ENCODE measurements at regions not wholly inside any gene's neighbourhood (a gene's known extent, or its start where the extent isn't known, plus 50 kb on each side); places are given as distances from the start of the nearest gene placed in this dataset.
"Not testable (repeated sequence)": the region's sequence is repeated elsewhere in the genome, so short reads cannot be mapped to it uniquely, and the experiment has no call there.

DNA sequence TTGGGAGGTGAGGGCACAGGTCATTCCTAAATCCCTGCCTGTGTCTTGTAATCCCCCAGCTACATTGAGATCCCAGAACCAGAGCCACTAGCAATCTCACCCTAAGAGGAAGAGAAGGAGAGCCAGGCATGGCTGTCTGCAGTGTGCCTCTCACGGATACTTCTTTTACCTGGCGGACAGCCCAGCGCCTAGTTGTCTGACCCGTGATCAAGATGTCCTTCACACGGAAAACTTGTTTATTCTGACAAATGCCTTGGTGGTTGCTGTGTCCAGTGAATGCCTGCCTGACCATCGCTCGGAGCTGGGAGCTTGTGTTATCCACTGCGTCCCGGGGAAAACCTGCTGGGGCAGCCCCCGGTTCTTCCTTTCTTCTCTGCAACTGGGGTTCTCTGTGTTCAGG lies 140.5 kb upstream of the WSCD1 start:
- TF ChIP-seq, protein P1, sequence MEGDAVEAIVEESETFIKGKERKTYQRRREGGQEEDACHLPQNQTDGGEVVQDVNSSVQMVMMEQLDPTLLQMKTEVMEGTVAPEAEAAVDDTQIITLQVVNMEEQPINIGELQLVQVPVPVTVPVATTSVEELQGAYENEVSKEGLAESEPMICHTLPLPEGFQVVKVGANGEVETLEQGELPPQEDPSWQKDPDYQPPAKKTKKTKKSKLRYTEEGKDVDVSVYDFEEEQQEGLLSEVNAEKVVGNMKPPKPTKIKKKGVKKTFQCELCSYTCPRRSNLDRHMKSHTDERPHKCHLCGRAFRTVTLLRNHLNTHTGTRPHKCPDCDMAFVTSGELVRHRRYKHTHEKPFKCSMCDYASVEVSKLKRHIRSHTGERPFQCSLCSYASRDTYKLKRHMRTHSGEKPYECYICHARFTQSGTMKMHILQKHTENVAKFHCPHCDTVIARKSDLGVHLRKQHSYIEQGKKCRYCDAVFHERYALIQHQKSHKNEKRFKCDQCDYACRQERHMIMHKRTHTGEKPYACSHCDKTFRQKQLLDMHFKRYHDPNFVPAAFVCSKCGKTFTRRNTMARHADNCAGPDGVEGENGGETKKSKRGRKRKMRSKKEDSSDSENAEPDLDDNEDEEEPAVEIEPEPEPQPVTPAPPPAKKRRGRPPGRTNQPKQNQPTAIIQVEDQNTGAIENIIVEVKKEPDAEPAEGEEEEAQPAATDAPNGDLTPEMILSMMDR (IDR thresholded peaks at IDR 0.05): no peak
- no peak overlapping the region for H3K27ac ChIP-seq
- DNase-seq (ENCODE audit: low spot score): no peak
- H3K4me1 ChIP-seq: no peaks in the 10 kb centered on the region
- no peak overlapping the region for H3K4me3 ChIP-seq
- no peaks in the 10 kb centered on the region for H3K9me3 ChIP-seq
- no peaks in the 10 kb centered on the region for H3K27me3 ChIP-seq
- no peaks in the 10 kb centered on the region for H3K36me3 ChIP-seq

DNA sequence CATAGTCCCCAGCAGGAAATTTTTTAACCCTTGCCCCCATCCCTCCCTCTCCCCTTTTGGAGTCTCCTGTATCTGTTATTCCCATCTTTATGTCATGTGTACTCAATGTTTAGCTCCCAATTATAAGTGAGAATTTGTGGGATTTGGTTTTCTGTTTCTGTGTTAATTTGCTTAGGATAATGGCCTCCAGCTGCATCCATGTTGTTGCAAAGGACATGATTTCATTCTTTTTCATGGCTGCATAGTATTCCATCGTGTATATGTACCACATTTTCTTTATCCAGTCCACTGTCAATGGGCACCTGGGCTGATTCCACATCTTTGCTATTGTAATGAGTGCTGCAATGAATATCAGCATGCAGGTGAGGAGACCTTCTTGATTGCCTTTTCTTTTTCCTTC lies 139.6 kb upstream of the WSCD1 start:
- H3K4me1 ChIP-seq; H3K9me3 ChIP-seq; H3K27ac ChIP-seq; H3K4me3 ChIP-seq; H3K36me3 ChIP-seq; DNase-seq (ENCODE audit: low spot score); H3K27me3 ChIP-seq: not testable (repeated sequence)

DNA sequence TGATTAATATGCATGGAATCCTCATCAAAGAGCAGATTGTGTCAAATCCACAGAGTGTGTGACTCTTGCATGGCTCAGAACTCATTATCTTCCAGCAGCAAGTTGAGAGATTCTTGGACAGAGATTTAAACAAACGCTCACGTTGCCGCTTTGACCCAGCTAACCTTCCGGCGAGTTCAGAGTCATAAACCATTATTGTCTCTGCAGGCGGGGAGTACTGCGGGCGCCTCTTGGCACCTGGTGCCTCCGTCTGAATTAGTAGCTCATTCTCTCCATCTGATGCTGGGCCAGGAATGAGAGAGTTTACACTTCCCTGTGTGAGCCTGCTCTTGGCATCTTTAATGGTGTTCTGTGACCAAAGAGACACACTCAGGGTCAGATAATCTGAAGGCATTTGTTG lies 138.6 kb upstream of the WSCD1 start:
- Histone ChIP-seq H3K36me3 (no peaks in the 10 kb centered on the region), H3K27ac (no peak overlapping the region), H3K4me1 (no peaks in the 10 kb centered on the region), H3K27me3 (no peaks in the 10 kb centered on the region), H3K4me3 (no peak overlapping the region), H3K9me3 (peaks cover 0 to 6% of the 10 kb centered on the region in 2 donors)
- no peak for DNase-seq (ENCODE audit: low spot score)
- TF ChIP-seq, protein P1 (IDR thresholded peaks at IDR 0.05): no peak

DNA sequence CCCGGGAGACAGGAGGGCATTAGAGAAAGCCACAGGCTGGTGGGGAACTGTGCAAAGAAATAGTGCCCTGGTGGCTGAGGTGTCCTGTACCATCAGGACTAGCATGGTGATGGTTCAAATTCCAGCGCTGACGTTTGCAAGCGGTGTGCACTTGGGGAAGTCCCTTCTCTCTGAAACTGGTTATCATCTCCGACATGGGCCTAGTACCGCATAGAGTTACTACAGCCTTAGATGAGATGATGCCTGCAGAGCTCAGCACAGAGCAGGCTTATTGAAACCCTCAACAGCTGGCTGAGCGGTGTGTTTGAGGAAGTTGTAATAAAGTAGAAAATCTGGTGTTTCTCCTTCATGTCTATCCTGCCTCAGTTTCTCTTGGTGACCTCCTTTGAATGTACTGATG lies 136.7 kb upstream of the WSCD1 start:
- H3K27me3 ChIP-seq: no peaks in the 10 kb centered on the region
- H3K4me3 ChIP-seq: no peak overlapping the region
- no peak for DNase-seq (ENCODE audit: low spot score)
- H3K36me3 ChIP-seq: no peaks in the 10 kb centered on the region
- H3K4me1 ChIP-seq: no peaks in the 10 kb centered on the region
- TF ChIP-seq, protein P1 (IDR thresholded peaks at IDR 0.05): no peak
- H3K27ac ChIP-seq: no peak overlapping the region
- peaks cover 0 to 6% of the 10 kb centered on the region in 2 donors for H3K9me3 ChIP-seq

DNA sequence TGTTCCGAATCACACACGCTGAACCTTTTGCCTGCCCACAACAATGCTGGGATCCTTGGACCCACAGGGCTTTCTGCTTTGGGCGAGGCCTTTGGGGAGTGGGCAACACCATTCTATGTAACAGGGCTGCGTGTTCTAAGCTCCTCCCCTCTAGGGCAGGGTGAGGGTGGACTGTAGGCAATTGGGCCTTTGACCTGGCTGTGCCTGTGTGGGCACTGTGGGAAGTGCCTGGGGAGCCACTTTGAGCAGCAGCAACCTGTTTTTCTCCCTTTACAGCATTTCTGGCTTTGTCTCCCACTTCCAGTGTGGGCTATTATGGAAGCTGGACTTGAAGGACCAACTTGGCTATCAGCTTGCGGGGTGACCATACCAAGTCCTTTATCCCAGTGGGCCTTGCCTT lies 128.9 kb upstream of the WSCD1 start:
- DNase-seq (ENCODE audit: low spot score): no peak
- Histone ChIP-seq H3K4me1 (no peaks in the 10 kb centered on the region), H3K27ac (no peak overlapping the region), H3K36me3 (no peaks in the 10 kb centered on the region), H3K27me3 (no peaks in the 10 kb centered on the region), H3K9me3 (peaks cover 0 to 4% of the 10 kb centered on the region in 2 donors), H3K4me3 (no peak overlapping the region)
- TF ChIP-seq, protein P1 (IDR thresholded peaks at IDR 0.05): no peak

DNA sequence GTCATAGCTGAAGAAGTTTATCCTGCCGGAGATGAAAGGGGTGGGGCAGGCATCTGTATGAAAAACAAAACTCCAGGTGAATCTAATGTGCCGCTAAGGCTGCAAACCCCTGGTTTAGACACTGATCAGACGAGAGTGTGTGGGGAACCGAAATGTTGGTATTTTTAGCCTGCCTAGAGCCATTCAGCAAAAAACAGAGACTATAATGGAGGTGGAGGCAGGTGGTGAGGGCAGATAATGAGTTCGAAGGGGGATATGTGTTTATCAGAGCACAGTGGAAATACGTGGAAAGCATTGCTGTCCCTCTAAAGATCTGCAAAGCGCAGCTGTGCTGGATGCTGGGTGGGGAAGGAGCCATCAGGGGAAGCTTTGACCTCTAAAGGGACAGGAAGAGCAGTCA lies 127.5 kb upstream of the WSCD1 start:
- Histone ChIP-seq H3K4me3 (no peak overlapping the region), H3K27me3 (no peaks in the 10 kb centered on the region), H3K4me1 (no peaks in the 10 kb centered on the region), H3K36me3 (no peaks in the 10 kb centered on the region), H3K27ac (no peak overlapping the region), H3K9me3 (no peaks in the 10 kb centered on the region)
- TF ChIP-seq, protein P1 (IDR thresholded peaks at IDR 0.05): no peak
- DNase-seq (ENCODE audit: low spot score): no peak

Data from right atrium auricular region (tissue), 2 donors.